Kidney (tissue), 13 donors: ENCODE measurements at regions not wholly inside any gene's neighbourhood (a gene's known extent, or its start where the extent isn't known, plus 50 kb on each side); places are given as distances from the start of the nearest gene placed in this dataset.
"Not testable (repeated sequence)": the region's sequence is repeated elsewhere in the genome, so short reads cannot be mapped to it uniquely, and the experiment has no call there.

Source experiments
- DNase-seq, 5 donors: peaks; one replicate each; pipeline ENCODE4 v3.0.0-alpha.2; 2013 to 2020
- FAIRE-seq: peaks from 2 replicates; lab custom pipeline; 2012; peaks lifted over from hg19 to GRCh38; lab: Jason Lieb, UNC
- H3K27ac ChIP-seq, 2 donors: one replicate each; pipeline ENCODE4 v1.7.0; 2013; ENCODE audit warnings: low read depth in 2 of 2, low read length in 2 of 2, inconsistent platforms in 1 of 2
- H3K27me3 ChIP-seq: one replicate; pipeline ENCODE4 v1.7.1; 2013; ENCODE audit warnings: low read length, inconsistent platforms; ENCODE audit not compliant: control insufficient read depth, insufficient read depth
- H3K36me3 ChIP-seq, 3 donors: one replicate each; pipeline versions ENCODE4 v1.7.0 to v1.7.1; 2013; ENCODE audit warnings: low read length in 3 of 3, control low read depth in 1 of 3, inconsistent platforms in 1 of 3; ENCODE audit not compliant: insufficient read depth in 3 of 3, control insufficient read depth in 2 of 3
- H3K4me1 ChIP-seq, 3 donors: one replicate each; pipeline versions ENCODE4 v1.7.0 to v1.7.1; 2013; ENCODE audit warnings: low read length in 3 of 3, inconsistent platforms in 1 of 3, low read depth in 1 of 3; ENCODE audit not compliant: control insufficient read depth in 2 of 3, insufficient read depth in 2 of 3
- H3K4me3 ChIP-seq, 3 donors: one replicate each; pipeline versions ENCODE4 v1.7.0 to v1.8.1; 2013; ENCODE audit warnings: low read length in 3 of 3, control low read depth in 1 of 3, inconsistent platforms in 1 of 3
- H3K9ac ChIP-seq, 3 donors: one replicate each; pipeline versions ENCODE4 v1.7.0 to v1.7.1; 2013; ENCODE audit warnings: low read length in 3 of 3, control low read depth in 1 of 3, inconsistent platforms in 1 of 3
- H3K9me3 ChIP-seq, 3 donors: one replicate each; pipeline versions ENCODE4 v1.7.0 to v1.7.1; 2013; ENCODE audit warnings: low read length in 3 of 3, control low read depth in 1 of 3, inconsistent platforms in 1 of 3; ENCODE audit not compliant: control insufficient read depth in 2 of 3, insufficient read depth in 1 of 3
- intact Hi-C: fragments of 100-400 bp; cut with DNase I; formaldehyde crosslinking; loops from one replicate; pipeline ENCODE4 v1.11.1; 2022
- TF ChIP-seq, protein P1 (sequence below): IDR thresholded peaks from 3 replicates; pipeline ENCODE4 v1.5.1; 2012; ENCODE audit warnings: mild to moderate bottlenecking, moderate library complexity, borderline replicate concordance; ENCODE audit not compliant: insufficient read depth; ENCODE audit errors: extremely low read depth
- donor health status: control.
- donor health status: control.
- donor health status: control.
- donor health status: control.
- donor health status: control.
- donor health status: DM: yes; HTN: yes; CAD: no.
- donor health status: Normal renal cell carcinoma (clear cell type).

DNA sequence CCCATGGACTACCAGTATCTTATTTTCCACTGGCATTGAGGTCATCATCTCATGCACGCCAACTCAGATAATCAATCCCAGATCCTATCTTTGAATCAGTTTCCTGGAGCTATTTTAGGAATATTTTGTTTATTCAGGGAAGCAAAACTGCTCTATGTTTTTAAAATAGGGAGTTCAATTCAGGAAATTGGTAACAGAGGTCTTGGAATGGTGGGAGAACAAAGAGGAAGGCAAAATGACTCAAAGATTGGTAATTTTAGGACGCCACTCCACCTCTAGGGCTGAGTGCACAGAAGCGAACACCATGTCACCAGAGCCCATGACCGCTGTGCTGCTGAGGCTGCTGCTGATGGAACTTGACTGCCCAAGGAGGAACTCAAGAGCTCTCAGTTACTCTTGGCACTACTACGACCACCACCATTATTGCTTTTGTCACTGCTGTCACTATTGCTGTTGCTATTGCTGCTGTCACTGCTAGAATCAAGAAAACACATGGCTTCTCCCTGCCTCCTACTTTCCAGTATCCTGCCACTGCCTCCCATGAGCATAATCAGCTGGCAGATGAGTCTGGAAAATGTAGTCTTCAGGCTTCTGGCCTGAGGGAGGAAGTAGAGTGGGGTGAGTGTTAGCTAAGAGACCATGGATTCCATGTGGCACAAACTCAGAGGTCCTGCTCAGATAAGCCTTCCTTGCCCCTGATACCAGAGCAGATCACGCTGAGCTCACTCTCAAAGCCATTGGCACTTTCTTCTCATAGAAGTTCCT lies 71.6 kb upstream of the CNIH3 start:
- H3K4me3 ChIP-seq, result no peak overlapping the region
- no peaks in the 10 kb centered on the region for H3K27me3 ChIP-seq
- no peak for FAIRE-seq
- intact Hi-C loops, result no loop called here
- H3K4me1 ChIP-seq, result no peaks in the 10 kb centered on the region
- H3K36me3 ChIP-seq, result no peaks in the 10 kb centered on the region
- no peak overlapping the region for H3K9ac ChIP-seq
- no peaks in the 10 kb centered on the region for H3K9me3 ChIP-seq
- H3K27ac ChIP-seq, result no peak overlapping the region
- DNase-seq, result no peak
- TF ChIP-seq, protein P1, sequence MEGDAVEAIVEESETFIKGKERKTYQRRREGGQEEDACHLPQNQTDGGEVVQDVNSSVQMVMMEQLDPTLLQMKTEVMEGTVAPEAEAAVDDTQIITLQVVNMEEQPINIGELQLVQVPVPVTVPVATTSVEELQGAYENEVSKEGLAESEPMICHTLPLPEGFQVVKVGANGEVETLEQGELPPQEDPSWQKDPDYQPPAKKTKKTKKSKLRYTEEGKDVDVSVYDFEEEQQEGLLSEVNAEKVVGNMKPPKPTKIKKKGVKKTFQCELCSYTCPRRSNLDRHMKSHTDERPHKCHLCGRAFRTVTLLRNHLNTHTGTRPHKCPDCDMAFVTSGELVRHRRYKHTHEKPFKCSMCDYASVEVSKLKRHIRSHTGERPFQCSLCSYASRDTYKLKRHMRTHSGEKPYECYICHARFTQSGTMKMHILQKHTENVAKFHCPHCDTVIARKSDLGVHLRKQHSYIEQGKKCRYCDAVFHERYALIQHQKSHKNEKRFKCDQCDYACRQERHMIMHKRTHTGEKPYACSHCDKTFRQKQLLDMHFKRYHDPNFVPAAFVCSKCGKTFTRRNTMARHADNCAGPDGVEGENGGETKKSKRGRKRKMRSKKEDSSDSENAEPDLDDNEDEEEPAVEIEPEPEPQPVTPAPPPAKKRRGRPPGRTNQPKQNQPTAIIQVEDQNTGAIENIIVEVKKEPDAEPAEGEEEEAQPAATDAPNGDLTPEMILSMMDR, result no peak

DNA sequence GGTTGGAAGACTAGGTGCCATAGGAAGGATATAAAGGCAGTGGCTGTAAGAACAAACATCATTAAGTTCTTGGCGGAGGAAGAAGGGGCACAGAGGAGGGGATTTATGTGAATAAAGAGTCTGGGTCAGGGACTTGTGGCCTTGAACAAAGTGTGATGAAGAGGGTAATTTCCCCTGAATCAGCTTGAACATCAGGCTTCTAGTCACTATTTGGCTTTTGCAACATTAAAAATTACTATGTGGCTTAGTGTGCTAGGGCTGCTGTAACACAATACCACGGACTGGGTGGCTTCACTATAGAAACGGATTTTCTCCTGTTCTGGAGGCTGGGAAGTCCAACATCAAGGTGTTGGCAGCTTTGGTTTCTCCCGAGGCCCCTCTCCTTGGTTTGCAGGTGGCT lies 70.5 kb upstream of the CNIH3 start:
- TF ChIP-seq, protein P1, result no peak
- intact Hi-C loops, result no loop called here

GRCh38 chr1:224548676-224549075 lies 67.4 kb upstream of the CNIH3 start:
- TF ChIP-seq, protein P1, result no peak
- no peaks in the 10 kb centered on the region for H3K9me3 ChIP-seq
- no peak overlapping the region for H3K9ac ChIP-seq
- H3K27me3 ChIP-seq, result no peaks in the 10 kb centered on the region
- no peaks in the 10 kb centered on the region for H3K4me1 ChIP-seq
- intact Hi-C loops, result no loop called here
- no peaks in the 10 kb centered on the region for H3K36me3 ChIP-seq
- DNase-seq (no peak), FAIRE-seq (no peak)
- no peak overlapping the region for H3K4me3 ChIP-seq
- H3K27ac ChIP-seq, result no peak overlapping the region

More for the DNA sequence above, 70.5 kb upstream of the CNIH3 start:
- H3K9me3 ChIP-seq, result no peaks in the 10 kb centered on the region
- H3K27me3 ChIP-seq, result no peaks in the 10 kb centered on the region
- DNase-seq (no peak), FAIRE-seq (no peak)
- H3K9ac ChIP-seq, result no peak overlapping the region
- no peaks in the 10 kb centered on the region for H3K36me3 ChIP-seq
- H3K27ac ChIP-seq, result no peak overlapping the region
- H3K4me3 ChIP-seq, result no peak overlapping the region
- H3K4me1 ChIP-seq, result no peaks in the 10 kb centered on the region

DNA sequence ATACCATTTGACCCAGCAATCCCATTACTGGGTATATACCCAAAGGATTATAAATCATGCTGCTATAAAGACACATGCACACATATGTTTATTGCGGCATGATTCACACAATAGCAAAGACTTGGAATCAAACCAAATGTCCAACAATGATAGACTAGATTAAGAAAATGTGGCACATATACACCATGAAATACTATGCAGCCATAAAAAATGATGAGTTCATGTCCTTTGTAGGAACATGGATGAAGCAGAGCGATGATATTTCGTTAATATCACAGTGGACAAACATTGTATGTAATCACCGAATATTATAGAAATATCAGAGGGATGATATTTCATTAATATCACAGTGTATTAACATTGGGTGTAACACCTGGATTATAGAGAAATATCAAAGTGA lies 64.9 kb upstream of the CNIH3 start:
- FAIRE-seq, intact Hi-C loops, H3K4me1 ChIP-seq, H3K9ac ChIP-seq, H3K27me3 ChIP-seq, H3K9me3 ChIP-seq, DNase-seq, H3K4me3 ChIP-seq, H3K36me3 ChIP-seq, H3K27ac ChIP-seq: not testable (repeated sequence)
